ENCODE measurements at regions not wholly inside any gene's neighbourhood (a gene's known extent, or its start where the extent isn't known, plus 50 kb on each side); places are given as distances from the start of the nearest gene placed in this dataset.

DNA sequence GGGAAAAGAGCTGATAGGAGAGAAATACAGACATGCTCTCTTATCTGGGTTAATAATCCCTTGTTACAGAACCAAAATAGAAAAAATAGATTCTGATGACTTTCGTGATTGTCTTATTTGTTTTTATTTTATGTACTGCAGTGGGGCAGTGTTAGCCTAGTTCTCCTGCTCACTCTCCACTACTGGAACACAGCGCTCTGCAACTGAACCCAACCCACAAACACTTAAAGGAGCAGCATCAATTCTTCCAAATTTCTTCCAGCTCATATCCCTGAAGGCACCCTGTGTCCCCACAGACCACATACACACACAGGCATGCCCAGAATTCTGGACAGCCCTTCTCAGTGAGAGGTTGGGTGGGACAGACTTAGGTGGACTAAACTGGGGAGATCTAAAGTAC is 160.6 kb downstream of the SS18 start:
- TF ChIP-seq POLR2AphosphoS5 (IDR thresholded peaks at IDR 0.05) (no peak), CTCF (IDR thresholded peaks at IDR 0.05) (no peak), POLR2A (IDR thresholded peaks at IDR 0.05) (no peak)
